ENCODE measurements at regions not wholly inside any gene's neighbourhood (a gene's known extent, or its start where the extent isn't known, plus 50 kb on each side); places are given as distances from the start of the nearest gene placed in this dataset.

GRCh38 chr1:81590171-81590570 is 210.6 kb upstream of the ADGRL2 start:
- TF ChIP-seq EP300 (conservative IDR thresholded peaks at IDR 0.05; ENCODE audit: poor library complexity, severe bottlenecking) (no peak), EZH2 (IDR thresholded peaks at IDR 0.05; ENCODE audit: borderline replicate concordance, insufficient read depth, low read length, poor library complexity, severe bottlenecking) (no peak), POLR2AphosphoS5 (IDR thresholded peaks at IDR 0.05) (no peak), CTCF (IDR thresholded peaks at IDR 0.05; ENCODE audit: poor library complexity, severe bottlenecking) (no peak), TAF1 (IDR thresholded peaks at IDR 0.05; ENCODE audit: low read depth) (no peak), MXI1 (conservative IDR thresholded peaks at IDR 0.05; ENCODE audit: poor library complexity, severe bottlenecking) (no peak), RAD21 (conservative IDR thresholded peaks at IDR 0.05) (no peak)

Data from neural cell (in vitro differentiated cells).